Stromal cell of bone marrow (primary cell): ENCODE measurements at regions not wholly inside any gene's neighbourhood (a gene's known extent, or its start where the extent isn't known, plus 50 kb on each side); places are given as distances from the start of the nearest gene placed in this dataset.
A peak's percentile ranks its signal among the peaks of the same experiment; 100 is the strongest.

ENCODE experiments used
- DNase-seq: peaks from one replicate; pipeline ENCODE4 v3.0.0-alpha.2; 2012; ENCODE audit warnings: low read depth

DNA sequence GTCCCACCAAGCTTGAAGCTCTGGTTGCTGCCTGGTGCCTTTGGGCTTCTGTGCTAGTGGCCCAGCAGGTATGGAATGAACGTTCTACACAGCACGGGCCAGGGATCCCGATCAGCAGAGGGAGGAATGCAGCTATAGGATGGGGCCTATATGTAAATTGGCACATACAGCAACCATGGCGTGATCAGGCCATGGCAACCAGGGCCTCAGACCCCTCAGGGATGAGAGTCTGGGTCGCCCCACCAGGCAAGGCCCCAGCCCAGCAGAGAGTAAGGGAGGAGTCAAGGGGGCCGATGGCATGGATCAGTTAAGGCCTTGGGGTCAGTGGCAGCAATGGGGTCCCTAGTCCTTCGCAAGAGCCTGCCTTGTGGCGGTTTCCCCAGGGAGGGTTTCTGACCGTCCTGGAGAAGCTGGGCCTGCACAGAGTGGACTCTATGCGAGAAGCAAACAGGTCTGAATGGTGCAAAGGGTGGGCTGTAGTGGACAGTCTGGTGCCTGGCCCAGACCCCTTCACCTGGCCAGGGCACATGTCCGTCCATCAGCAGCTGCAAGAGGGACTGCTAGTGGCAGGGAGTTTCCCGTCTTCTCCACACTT lies 98.2 kb upstream of the SLC22A11 start:
- DNase-seq: no peak

DNA sequence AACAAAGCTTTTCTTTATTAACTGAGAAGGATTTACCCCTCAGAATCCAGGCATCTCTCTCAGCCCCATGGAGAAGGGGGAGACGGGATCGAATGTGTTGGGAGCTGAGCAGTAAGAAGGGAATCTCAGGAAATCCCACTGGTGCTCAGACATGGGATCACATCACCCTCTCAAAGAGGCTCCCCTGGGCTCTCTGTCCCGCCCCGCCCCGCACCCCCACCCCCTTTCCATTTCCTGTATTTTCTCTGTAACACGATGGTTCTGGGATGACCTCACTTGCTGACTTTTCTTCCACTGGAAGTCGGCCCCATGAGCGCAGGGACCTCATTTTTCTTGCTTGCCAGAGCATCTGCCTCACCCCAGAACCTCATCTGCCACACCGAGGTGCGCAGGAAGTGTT lies 96.7 kb upstream of the SLC22A11 start:
- DNase-seq: no peak

DNA sequence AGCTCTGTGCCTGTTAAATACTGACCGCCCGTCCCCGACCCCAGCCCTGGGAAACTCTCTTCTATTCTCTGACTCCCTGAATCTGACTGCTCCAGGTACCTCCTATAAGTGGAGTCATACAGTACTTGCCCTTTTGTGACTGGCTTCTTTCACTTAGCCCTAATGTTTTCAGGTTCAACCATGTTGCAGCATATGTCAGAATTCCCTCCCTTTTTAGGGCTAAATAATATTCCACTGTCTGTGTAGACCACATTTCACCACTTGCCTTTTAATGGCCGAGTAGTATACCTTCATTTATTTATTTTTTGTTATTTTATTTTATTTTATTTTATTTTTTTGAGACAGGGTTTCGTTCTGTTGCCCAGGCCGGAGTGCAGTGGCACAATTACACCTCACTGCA lies 96.1 kb upstream of the SLC22A11 start:
- DNase-seq: no peak

DNA sequence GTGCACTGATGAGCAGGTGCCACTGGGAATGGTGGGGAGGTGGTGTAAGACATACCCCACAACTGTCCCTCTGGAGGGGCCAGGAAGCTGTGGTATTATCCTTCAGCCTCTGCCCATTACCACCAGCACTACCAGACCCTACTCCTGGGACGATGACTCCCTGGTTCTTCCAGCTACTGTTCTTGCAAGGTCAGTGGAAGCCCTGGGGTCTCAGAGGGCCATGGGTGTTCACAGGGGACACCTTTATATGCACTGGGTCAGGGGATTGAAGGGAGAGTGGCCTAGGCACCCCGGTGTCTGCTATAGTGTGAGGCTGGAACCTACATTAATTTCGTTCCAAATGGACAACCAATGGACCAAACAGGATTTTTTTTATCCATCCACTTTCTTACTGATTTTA lies 94.7 kb upstream of the SLC22A11 start:
- no peak for DNase-seq

DNA sequence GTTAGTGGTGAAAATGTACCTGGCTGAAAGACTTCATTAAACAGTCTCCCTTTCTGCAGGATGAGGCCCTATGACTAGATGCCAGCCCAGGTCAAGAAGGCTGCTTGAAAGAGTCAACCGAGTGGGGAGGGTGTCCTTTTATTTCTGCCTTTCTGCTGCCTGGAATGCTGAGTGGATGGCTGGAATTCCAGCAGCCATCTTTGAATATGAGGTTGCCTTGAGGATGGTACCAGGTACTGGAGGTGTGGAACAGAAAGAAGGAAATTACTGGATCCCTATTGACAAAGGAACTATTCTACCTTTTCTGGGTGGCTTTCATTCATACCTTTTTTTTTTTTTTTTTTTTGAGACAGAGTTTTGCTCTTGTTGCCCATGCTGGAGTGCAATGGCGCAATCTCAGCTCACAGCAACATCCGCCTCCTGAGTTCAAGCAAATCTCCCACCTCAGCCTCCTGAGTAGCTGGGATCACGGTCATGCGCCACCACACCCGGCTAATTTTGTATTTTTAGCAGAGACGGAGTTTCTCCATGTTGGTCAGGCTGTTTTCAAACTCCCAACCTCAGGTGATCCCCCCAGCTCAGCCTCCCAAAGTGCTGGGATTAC lies 89.5 kb upstream of the SLC22A11 start:
- DNase-seq: no peak

DNA sequence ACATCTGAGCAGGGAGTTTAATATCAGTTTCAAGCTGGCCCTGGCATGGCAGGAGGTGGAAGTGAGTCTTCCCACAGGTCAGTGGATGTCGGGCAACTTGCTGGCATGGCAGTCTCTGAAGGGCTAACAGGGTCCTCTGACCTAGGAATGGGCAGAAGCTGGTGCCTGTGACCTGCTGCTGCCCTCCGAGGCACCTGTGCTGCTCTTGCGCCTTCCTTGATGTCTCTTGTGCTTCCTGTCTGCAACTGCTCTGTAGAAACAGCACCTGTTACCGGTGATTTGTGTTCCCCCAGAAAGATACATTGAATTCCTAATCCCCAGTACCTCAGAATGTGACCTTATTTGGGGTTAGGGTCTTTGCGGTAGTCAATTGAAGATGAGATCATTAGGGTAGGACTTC lies 86.5 kb upstream of the SLC22A11 start:
- no peak for DNase-seq

DNA sequence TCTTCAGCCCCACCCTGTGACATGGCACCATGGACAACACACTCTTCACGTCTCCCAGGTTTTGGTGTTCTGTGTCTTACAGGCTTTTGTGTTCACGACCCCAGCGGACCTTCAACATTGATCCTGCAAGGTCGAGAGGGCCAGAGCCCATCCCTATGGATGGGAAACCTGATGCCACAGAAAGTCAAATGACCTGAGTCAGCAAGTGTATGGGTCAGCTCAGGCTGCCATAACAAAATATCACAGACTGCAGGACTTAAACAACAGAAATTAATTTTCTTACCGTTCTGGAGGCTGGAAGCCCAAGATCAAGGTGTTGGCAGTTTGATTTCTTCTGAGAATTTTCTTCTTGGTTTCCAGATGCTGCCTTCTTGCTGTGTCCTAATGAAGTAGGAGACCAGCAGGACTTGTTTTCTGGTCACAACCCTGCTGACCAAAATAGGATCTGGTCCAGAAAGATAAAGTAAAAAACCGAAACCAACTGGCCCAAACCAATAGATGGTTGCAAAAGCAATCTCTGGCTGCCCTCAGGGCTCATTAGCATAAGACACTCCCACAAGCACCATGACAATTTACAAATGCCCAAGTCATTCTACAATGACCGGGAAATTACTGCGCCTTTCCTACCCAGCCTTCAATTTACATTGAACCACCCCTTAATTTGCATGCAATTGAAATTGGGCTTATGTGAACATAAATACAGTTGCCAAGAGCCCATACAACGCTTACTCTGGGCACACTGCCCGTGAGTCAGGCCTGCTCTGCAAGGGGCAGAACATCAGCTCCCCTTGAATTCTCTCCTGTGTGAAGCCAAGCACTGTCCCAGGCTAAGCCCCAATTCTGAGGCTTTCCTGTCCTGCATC lies 82.9 kb upstream of the SLC22A11 start:
- no peak for DNase-seq

DNA sequence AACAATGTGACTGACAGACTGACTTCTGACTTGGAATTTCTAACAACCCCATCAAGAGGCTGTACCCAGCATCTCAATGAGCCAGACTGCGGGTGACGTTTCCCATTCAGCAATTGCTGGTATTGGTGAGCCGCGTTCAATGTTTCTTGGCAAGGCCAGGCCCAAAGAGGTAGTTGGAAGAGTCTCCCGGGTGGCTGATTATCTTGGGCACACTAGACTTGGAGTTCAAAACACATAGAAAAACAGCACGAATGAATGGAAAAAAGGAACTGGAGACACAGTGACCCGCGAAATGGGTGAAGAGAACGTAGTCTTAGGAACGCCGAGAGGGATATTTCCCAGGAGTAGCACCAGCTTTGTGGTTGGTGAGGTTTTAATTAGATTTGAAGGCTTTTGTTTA lies 81.1 kb upstream of the SLC22A11 start:
- DNase-seq: no peak

DNA sequence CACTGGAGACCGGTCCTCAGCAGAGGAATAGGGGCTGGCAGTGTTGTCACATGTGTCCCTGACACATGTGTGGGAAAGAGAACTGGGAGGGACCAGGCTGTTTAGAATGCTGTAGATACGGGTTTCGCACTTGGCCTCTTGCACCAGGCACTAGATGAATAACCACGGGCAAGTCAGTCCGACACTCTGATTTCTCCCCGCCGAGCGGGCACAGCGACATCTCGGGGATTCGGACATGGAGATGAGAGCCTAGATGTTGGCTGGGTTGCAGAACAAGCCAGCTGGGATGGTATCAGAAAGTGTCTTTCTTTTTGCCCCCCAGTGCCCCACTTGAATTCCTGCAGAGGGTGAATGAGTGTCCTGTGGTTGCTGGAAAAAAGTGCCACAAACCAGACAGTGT lies 80.6 kb upstream of the SLC22A11 start:
- DNase-seq: no peak

DNA sequence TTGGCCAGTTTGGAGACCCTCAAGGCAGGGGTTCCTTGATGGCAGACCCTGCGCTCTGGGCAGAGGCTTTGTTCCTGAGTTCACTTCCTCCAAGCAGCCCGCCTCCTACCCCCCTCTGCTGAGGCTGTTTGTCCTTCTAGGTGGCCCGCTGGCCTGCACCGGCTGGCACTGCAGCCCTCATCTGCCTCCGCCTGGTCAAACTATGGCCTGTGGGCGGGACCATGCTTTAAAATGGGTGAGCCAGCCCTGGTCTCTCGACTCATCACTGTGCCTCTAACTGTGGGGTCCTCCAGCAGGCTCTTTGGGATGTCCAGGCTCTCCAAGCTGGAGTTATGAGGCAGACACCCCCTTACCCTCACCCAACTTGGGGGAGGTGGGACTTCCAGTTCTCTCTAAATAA lies 78.9 kb upstream of the SLC22A11 start:
- DNase-seq: no peak

DNA sequence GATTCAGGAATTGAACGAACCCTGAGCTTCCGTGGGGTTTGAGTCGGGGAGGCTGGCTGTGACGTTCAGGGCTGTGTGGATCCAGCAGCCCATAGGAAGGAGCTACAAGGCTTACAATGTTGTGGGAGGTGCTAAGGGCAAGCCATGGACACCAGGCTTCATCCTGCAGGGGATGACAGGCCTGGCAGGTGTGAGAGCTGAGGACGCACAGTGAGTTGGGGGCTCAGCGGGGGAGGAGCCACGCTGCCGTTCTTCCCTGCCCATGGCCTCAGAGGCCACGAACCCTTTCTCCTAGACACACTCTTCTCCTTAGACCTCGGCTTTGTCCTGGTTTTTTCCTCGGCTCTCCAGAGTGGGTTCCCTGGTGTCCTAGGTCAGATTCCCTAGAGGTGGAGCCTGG lies 78.1 kb upstream of the SLC22A11 start:
- no peak for DNase-seq

DNA sequence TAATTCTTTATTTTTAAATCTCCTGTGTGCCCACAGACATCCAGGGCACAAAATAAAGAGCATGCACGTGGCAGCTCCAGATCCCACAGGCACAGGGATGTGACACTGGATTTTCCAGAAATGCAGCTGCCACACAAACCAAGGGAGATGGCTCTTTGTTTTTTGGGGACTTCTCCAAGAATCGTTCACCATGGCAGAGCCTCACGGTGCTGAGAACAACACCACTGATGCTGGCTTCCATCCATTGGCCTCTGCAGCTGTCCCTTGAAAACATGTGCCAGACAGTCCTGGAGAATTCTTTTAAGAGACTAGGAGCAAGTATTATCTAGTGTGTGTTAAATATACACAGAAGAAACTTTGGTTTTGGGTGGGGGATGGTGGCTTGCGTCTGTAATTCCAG lies 73.2 kb upstream of the SLC22A11 start:
- DNase-seq: no peak

DNA sequence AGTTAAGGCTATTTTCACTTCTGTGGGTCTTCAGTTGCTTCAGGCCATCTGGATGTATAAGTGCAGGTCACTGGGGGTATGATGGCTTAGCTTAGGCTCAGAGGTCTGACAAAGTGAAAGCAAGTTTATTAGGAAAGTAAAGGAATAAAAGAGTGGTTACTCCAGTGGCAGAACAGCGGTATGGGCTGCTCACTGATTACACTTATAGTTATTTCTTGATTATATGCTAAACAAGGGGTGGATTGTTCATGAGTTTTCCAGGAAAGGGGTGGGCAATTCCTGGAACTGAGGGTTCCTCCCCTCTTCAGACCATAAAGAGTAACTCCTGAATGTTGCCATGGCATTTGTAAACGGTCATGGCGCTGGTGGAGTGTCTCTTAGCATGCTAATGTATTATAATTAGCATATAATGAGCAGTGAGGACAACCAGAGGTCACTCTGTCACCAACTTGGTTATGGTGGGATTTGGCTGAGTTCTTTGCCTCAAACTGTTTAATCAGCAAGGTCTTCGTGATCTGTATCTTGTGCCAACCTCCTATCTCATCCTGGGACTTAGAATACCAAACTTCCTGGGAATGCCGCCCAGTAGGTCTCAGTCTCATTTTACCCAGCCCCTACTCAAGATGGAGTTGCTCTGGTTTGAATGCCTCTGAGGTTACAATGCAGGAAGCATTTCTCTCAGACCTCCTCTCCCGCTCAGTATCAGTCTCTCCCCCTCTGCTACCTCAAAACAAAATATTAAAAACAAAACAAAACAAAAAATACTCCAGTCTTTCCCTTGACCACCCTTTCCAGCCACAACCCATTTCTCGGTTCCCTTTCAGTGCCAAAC lies 71.3 kb upstream of the SLC22A11 start:
- DNase-seq: no peak

DNA sequence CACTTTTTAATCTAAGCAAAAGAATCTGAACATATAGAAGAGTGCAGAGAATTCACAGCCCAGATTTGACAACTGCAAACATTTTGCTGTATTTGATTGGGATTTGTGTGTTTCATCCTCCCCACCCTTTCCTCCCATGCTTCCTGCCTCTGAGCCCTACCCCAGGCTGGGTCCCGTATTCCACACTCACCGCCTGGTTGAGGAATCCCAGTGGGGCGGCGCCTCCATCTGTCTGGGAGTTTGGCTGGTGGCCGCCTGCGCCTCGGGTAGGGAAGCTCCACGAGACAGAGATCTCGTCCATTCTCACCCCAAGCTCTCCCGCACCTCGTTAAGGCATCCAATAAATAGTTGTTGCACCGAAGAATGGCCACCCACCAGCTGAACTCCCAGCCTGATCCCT lies 70.7 kb upstream of the SLC22A11 start:
- no peak for DNase-seq

DNA sequence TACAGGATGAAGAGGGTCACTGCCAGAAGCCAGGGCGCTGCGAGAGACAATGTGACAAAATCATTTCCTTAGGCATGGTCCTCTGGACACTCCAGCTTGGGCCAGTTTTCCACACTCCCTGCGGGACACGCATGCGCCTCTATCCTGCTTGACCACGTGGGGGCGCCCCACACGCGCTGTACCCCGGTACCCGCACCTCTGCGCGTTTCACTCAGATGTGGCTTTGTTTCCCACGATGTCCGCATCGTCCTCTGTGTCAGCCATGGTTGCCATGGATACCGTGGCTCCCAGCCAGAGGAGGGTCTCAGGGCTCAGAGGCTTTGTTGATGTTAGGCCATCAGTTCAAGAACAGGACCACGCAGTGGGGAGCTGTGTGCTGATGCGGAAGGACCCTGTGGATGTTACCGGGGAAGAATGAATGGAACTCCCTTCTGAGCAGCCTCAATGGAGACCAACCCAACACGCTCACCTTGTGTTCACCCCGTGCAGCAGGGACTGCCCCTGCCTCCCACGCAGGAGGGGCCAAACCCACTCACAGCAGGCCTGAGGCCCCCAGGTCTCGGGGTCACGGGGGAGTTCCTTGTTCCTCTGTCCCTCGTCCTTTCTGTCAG lies 65.8 kb upstream of the SLC22A11 start:
- DNase-seq: peak; percentile 4

DNA sequence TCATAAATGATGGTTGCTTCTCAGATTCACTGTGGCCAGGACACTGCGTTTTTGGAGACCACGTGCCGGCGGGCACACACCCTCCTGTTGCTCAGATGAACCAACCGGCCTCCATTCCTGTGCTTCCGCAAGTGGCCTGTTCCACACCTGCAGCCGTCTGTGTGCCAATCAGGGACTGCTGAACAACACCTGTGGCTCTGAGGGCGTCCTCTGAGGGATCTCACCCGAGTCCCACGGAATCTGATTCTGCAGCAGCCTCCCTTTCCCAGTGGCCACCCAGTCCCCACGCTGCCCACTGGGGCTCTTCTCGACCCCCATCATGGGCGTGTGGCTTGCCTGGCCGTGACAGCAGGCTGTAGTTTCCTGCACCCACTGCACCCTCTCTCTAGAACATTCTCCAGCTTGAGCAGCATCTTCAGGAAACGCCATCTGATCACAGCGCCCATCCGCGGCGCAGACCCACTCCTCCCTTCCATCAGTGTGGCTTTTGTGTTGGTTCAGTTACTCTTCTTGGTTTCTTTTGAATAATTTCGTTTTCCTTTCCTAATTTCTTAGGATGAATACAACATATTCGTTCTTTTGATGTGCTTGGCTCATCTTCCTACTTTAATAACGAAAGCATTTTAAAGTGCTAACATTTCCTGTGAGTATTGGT lies 65.1 kb upstream of the SLC22A11 start:
- no peak for DNase-seq

DNA sequence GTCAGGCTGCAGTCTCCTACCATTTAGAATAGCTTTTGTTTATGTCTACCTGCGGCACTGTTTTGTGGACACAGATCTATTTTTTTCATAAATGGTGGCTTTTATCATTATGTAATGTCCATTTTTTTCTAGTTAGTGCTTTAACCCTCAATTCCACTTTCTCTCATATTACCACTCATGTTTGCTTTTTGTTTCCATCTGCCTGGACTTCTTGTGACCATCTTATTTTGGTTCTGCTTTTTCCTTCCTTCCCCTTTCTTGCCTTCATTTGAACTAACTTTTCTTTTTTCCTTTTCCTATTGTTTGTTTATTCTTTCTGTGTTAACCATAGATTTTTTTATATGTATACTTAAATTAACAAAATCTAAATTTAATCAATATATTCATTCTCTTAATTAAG lies 63.2 kb upstream of the SLC22A11 start:
- no peak for DNase-seq

DNA sequence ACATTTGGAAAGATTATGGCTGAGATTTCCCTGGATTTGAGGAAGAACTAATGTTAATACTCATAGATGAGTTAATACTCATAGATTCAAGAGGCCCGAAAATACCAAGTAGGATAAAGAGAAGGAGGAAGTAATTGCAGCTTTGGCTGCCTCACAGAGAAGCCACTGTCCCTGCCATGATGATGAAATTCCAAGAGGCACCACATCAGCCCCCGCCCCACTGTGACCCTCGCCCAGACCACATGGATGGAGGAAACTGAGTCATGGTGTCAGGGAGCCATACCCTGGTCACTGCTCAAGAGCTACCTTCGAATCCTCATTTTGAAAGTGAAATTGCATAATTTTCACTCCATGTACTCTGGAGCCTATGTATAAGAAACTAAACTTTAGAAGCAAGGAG lies 57.6 kb upstream of the SLC22A11 start:
- DNase-seq: no peak

DNA sequence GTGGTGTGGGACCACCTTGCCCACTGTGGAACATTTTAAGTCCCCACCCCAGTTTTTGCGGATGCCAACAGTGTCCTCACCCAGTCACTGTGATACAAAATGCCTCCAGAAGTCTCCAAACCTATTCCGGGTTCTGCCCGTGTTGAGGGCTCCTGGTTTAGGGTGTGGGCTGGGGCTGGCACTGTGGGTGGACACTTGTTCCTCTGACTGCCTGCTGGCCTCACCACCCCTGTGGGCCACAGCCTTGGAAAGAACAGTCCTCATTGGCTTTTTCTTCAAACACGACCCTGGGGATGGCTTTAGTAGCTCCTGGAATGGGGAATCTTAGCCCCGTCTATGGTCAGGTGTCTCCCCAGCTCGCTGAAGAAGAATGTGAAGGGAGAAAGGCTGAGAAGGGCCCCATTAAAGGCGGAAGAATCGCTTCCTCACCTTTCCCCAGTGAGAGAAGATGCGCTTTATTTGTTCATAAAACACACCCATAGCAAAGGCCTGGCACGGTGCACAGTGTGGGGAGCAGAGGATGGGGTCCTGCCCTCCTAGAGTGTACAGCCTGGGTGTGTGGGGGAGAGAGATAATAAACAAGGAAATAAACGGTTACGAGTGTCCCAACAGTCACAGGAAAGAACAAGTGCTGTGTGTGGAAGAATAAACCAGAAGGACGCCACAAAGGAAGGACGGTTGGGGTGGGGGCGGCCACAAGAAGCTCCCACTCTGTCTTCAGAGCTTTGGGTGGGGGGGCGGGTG lies 56.3 kb upstream of the SLC22A11 start:
- DNase-seq: no peak

DNA sequence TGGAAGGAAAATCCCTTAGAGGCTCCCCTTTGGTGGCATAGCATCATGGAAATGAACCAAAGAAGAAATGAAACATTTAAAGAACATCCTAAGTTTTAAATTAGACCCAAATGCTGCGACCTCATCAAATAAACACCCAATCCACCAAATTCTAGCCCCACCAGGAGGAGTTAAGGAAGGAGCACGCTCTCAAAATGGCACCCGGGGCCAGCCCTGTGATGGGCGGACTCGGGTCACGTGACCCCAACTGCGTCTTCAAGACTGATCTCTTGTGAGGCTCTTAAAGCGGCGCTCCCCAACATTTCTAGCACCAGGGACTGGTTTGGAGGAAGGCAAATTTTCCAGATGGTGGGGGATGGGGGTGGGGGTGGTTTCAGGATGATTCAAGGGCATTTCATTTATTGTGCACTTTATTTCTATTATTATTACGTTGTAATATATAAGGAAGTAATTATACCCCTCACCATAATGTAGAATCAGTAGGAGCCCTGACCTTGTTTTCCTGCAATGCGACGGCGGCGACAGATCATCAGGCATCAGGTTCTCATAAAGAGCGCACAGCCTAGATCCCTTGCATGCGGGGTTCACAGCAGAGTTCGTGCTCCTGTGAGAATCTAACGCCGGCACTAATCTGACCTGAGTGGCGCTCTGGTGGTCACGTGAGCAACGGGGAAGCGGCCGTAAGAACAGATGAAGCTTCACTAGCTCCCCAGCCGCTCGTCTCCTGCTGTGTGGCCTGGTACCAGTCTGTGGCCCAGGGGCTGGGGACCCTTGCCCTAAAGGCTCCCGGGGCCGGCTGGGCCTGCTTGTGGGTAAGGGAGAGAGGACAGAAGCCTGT lies 55.3 kb upstream of the SLC22A11 start:
- no peak for DNase-seq
